ENCODE measurements at regions not wholly inside any gene's neighbourhood (a gene's known extent, or its start where the extent isn't known, plus 50 kb on each side); places are given as distances from the start of the nearest gene placed in this dataset.
"Not testable (repeated sequence)": the region's sequence is repeated elsewhere in the genome, so short reads cannot be mapped to it uniquely, and the experiment has no call there.

GRCh38 chr6:170057034-170057734 lies 233.7 kb downstream of the DLL1 start:
- Histone ChIP-seq H2AFZ (no peak overlapping the region), H3K4me2 (no peak overlapping the region), H3K9me2 (replicated peaks; ENCODE audit: insufficient read depth) (no peaks in the 10 kb centered on the region), H4K20me1 (ENCODE audit: insufficient read depth, poor library complexity, severe bottlenecking) (no peaks in the 10 kb centered on the region), H3K27me3 (no peaks in the 10 kb centered on the region), H3K4me3 (no peak overlapping the region), H3K4me1 (ENCODE audit: insufficient read depth) (no peaks in the 10 kb centered on the region), H3K27ac (no peak overlapping the region), H3K79me2 (no peaks in the 10 kb centered on the region), H3K9me3 (ENCODE audit: low read depth) (no peaks in the 10 kb centered on the region), H3K36me3 (replicated peaks; ENCODE audit: insufficient read depth, low read depth) (no peaks in the 10 kb centered on the region)
- 88% methylated on average over 15 of the region's 16 CpGs for WGBS (ENCODE audit: low lambda C conversion rate, missing lambda C conversion rate)
- no peak for DNase-seq (ENCODE audit: low spot score)
- TF ChIP-seq CTCF (IDR thresholded peaks at IDR 0.05; ENCODE audit: poor library complexity) (no peak), EZH2 (IDR thresholded peaks at IDR 0.05; ENCODE audit: borderline replicate concordance) (no peak), EZH2phosphoT487 (IDR thresholded peaks at IDR 0.05; ENCODE audit: low read depth, severe bottlenecking, unreplicated experiment) (no peak)

DNA sequence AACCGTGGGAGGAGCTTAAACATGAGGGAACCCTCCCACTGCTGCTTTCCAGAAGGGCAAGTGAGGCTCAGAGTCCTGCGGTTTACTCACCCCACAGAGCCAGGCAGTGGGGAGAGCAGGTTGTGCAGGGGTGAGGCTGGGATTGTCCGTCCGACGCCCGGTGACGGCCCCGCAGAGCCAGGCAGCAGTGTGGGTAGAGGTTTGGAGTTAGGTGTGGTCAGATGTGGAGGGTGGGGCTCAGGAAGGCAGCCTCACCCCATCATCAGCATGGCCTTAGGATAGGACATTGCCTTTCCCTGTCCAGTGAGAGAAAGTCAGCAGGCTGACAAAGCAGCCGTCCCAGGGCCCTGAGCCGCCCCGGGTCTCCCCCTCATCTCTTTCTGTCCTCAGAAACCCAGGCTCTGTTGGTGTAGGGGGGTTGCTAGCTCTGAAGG lies 234.6 kb downstream of the DLL1 start:
- Histone ChIP-seq H3K79me2 (no peaks in the 10 kb centered on the region), H2AFZ (no peak overlapping the region), H4K20me1 (ENCODE audit: insufficient read depth, poor library complexity, severe bottlenecking) (no peaks in the 10 kb centered on the region), H3K4me3 (no peak overlapping the region), H3K27ac (no peak overlapping the region), H3K4me1 (ENCODE audit: insufficient read depth) (no peaks in the 10 kb centered on the region), H3K9me2 (replicated peaks; ENCODE audit: insufficient read depth) (no peaks in the 10 kb centered on the region), H3K9me3 (ENCODE audit: low read depth) (no peaks in the 10 kb centered on the region), H3K36me3 (replicated peaks; ENCODE audit: insufficient read depth, low read depth) (no peaks in the 10 kb centered on the region), H3K4me2 (no peak overlapping the region), H3K27me3 (no peaks in the 10 kb centered on the region)
- no peak for DNase-seq (ENCODE audit: low spot score)
- no peak for TF ChIP-seq EZH2phosphoT487 (IDR thresholded peaks at IDR 0.05; ENCODE audit: low read depth, severe bottlenecking, unreplicated experiment)
- TF ChIP-seq CTCF (IDR thresholded peaks at IDR 0.05; ENCODE audit: poor library complexity), result no peak
- no peak for TF ChIP-seq EZH2 (IDR thresholded peaks at IDR 0.05; ENCODE audit: borderline replicate concordance)
- 90% methylated on average over 11 of the region's 11 CpGs for WGBS (ENCODE audit: low lambda C conversion rate, missing lambda C conversion rate)

GRCh38 chr6:170055797-170056196 lies 235.1 kb downstream of the DLL1 start:
- not testable (repeated sequence) for H3K4me1 ChIP-seq (ENCODE audit: insufficient read depth); H3K9me2 ChIP-seq (replicated peaks; ENCODE audit: insufficient read depth); DNase-seq (ENCODE audit: low spot score); H4K20me1 ChIP-seq (ENCODE audit: insufficient read depth, poor library complexity, severe bottlenecking); H3K36me3 ChIP-seq (replicated peaks; ENCODE audit: insufficient read depth, low read depth); H2AFZ ChIP-seq; H3K4me2 ChIP-seq; H3K79me2 ChIP-seq; H3K27me3 ChIP-seq; H3K4me3 ChIP-seq; H3K9me3 ChIP-seq (ENCODE audit: low read depth); H3K27ac ChIP-seq
- 84% methylated on average over 14 of the region's 14 CpGs for WGBS (ENCODE audit: low lambda C conversion rate, missing lambda C conversion rate)

DNA sequence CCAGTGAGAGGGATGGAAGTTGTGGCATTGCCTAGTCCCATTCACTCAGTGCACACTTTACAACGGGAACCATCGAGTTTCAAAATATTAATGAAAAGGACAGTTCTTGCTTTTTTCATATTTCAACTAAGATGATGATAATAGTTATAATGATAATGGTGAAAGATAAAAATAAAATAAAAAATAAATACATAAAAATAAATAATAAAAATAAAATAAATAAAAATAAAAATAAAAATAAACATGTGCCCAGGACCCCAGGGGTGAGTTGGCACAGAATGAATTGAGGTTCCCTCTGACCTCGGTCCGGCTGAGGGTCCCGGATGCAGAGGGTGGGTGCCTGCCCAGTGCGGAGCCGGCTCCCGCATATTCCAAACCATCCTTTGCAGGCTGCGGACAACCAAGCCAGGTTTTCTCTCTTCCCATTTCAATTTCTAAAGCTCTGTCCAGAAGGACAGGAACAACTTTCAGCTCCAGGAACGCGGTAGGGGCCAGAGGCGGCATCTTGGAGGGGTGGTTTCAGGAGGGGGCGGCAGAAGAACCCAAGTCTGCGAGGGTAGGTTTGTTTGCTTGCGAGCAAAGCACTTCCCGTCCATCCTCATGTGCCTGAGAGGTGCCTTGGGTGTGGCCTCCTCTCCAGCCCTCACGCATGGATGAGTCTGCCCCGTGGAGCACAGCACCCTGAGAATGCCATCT lies 236.8 kb downstream of the DLL1 start:
- Histone ChIP-seq H3K9me2 (replicated peaks; ENCODE audit: insufficient read depth) (no peaks in the 10 kb centered on the region), H3K27me3 (no peaks in the 10 kb centered on the region), H3K79me2 (no peaks in the 10 kb centered on the region), H3K4me1 (ENCODE audit: insufficient read depth) (peaks cover 4% of the 10 kb centered on the region), H2AFZ (no peak overlapping the region), H3K9me3 (ENCODE audit: low read depth) (no peaks in the 10 kb centered on the region), H3K4me3 (no peak overlapping the region), H4K20me1 (ENCODE audit: insufficient read depth, poor library complexity, severe bottlenecking) (no peaks in the 10 kb centered on the region), H3K4me2 (no peak overlapping the region), H3K36me3 (replicated peaks; ENCODE audit: insufficient read depth, low read depth) (no peaks in the 10 kb centered on the region), H3K27ac (no peak overlapping the region)
- WGBS (ENCODE audit: low lambda C conversion rate, missing lambda C conversion rate), result 89% methylated on average over 18 of the region's 18 CpGs
- no peak for TF ChIP-seq EZH2phosphoT487 (IDR thresholded peaks at IDR 0.05; ENCODE audit: low read depth, severe bottlenecking, unreplicated experiment)
- no peak for TF ChIP-seq CTCF (IDR thresholded peaks at IDR 0.05; ENCODE audit: poor library complexity)
- no peak for TF ChIP-seq EZH2 (IDR thresholded peaks at IDR 0.05; ENCODE audit: borderline replicate concordance)
- no peak for DNase-seq (ENCODE audit: low spot score)
